ENCODE measurements at regions not wholly inside any gene's neighbourhood (a gene's known extent, or its start where the extent isn't known, plus 50 kb on each side); places are given as distances from the start of the nearest gene placed in this dataset.
"Not testable (repeated sequence)": the region's sequence is repeated elsewhere in the genome, so short reads cannot be mapped to it uniquely, and the experiment has no call there.

DNA sequence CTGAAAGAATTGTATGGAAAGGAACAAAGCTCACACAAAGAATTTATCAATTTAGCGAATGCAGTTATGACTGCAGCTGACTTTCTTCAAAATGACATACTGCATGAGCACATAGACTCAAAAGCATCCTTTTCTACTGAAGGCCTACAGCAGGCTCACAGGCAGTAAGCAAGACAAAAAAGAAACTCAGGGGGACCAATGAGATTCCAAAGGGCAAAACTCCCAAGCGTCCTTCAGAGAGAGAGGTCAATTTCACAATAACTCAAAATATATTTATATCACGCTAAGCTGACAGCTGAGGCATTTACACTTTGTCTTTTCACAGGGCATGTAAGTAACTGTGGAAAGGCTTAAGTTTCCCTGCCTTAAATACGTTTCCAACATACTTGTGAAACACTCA, 427.9 kb upstream of the RASGRP1 start:
- no peak for DNase-seq

- DNase-seq, result no peak
These were observed 428.3 kb upstream of the RASGRP1 start for GRCh38 chr15:38992930-38993329.

DNA sequence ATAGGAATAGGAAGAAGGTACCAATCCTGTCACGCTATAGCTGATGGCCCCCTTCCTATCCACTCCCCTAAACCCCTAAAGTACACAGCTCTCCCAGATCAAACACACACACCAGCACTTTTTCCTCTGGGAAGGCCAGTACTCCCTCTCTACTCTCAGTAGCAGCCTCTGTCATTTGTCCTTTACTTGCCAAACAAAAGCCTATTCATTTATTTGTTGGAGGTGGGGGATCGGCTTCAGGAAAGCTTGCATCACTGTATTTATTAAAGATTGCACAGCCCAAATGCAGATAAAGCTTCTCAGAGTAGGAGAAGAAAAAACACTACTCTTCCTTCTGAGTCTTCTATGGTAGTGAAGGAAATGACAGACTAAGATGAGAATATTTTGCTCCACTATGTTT, 429.7 kb upstream of the RASGRP1 start:
- no peak for DNase-seq

DNA sequence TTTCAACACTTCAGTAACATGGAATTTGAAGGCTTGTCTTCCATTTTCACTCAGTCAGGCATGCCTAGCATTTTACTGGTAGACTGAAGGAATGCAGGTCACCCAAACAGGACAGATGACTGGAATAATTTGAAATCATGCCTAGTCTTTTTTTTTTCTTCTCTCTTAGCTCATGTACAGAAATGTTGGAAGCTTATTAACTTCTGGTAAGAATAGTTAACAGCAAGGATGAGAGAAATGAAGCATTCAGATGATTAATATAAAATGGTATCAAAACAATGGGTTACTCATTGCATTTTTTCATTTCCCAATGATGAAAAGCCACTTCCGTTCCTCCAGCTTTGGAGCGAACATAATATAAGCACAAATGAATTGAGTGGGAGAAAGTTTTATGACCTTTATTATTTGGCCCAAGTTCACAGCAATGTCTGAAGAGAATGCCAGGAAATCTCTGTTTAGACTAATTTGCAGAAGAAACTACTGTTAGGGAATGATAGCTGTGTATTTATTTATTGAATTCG, 431.6 kb upstream of the RASGRP1 start:
- no peak for DNase-seq

- no peak for DNase-seq
These were observed 433.2 kb upstream of the RASGRP1 start for GRCh38 chr15:38997841-38998240.

DNA sequence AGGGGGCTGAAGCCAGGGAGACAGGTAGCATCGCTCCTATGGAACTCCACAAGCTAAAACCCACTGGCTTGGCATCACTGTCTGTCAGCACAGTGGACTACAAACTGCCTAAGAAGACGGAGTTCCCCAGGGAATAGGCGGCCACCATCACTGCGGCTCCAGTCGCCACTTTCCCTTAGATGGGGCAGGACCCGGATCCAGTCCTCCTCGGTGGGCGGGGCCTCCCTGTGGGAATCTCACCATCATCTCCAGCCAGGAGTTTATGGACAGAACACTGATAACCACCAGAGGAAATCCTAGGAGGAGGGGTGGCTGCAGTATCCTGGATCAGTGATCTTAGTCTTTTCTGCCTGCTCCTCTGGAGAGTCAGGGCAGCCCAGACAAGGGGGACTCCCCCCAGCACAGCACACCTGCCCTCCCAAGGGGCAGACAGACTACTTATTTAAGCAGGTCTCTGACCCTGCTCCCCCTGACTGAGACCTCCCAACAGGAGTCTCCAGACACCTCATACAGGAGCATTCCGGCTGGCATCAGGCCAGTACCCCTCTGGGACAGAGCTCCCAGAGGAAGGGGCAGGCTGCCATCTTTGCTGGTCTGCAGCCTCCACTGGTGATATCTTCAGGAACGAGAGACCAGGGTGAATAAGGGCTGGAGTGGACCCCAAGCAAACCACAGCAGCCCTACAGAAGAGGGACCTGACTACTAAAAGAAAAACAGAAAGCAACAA, 435.6 kb upstream of the RASGRP1 start:
- no peak for DNase-seq

- DNase-seq, result no peak
These were observed 445.1 kb upstream of the RASGRP1 start for GRCh38 chr15:39009740-39010139.

GRCh38 chr15:39011066-39011465, 446.5 kb upstream of the RASGRP1 start:
- not testable (repeated sequence) for DNase-seq

- no peak for DNase-seq
These were observed 448.6 kb upstream of the RASGRP1 start for GRCh38 chr15:39013262-39013661.

DNA sequence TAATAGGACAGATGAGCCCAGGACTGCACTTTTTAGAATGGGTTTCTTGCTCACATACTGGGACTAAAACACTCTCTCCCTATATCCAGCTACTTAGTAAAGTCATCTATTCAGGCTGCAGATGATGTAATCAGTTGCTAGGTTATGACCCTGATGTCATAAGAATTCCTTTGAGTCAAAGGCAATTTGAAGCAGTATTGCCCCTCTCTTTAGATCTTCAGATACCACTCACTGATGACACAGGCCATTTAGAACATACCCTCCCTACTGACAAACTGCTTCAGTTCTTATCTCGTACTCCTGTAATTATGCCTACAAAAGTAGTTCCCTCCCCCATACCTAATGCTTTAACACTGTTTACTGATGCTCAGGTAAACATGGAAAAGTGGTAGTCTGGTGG, 450.1 kb upstream of the RASGRP1 start:
- DNase-seq, result no peak

GRCh38 chr15:39016706-39017105, 452.1 kb upstream of the RASGRP1 start:
- no peak for DNase-seq

DNA sequence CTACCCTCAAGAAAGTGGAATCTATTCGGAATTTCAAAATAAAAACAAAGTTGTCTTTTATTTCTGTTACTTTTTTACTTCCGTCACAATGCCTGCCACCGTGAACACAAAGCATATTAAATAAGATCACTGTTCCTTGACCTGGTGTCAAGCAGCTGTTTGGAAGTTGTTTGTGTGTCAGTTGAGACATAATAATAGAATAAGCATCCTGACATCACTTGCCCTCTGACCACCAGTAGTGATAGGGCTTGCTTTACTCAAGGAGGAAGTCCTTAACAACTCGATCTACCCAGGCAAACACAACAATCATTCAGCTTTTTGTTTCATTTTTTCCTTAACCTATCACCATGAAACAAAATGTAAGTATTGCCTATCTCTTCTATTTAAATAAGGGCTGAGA, 454.4 kb upstream of the RASGRP1 start:
- no peak for DNase-seq

GRCh38 chr15:39021341-39021740, 456.7 kb upstream of the RASGRP1 start:
- no peak for DNase-seq

- no peak for DNase-seq
These were observed 458.1 kb upstream of the RASGRP1 start for GRCh38 chr15:39022532-39023305.

GRCh38 chr15:39025321-39025720, 460.7 kb upstream of the RASGRP1 start:
- no peak for DNase-seq

DNA sequence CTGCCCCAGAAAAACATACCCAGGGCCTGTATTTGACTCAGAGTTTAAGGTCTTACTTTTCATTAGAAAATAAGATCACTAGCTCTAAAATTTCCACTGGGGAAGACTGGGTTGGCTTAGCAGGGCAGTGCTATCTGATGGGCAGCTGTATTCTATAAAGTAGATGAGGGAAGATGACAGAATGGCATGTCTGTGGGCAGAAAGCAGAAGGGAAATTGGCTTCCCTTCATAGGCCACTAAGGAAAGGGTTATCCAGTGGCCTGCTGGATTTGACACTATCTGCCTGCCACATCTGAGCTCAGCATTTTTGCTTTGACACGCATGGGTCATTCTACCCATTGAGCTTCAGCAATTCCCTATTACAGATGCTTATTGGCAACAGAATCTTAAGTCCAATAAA, 461.3 kb upstream of the RASGRP1 start:
- no peak for DNase-seq

DNA sequence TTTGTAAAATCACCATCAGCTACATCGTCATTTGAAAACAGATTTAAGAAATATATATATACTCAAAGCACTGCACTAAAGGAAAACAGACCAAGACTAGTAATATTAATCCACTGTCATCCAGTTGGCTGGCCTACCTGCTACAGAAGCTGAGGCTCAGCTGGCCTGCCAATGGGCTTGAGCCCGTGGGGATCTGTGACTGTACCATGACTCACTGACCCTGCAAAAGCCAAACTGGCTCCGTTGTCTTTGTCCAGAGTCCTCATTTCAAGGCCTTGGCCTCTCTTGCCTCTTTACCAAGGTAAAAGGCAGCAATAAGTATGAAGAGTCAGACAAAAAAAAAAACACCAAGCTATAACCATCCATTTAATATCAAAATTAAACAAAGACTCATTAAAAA, 463.5 kb upstream of the RASGRP1 start:
- DNase-seq, result no peak

DNA sequence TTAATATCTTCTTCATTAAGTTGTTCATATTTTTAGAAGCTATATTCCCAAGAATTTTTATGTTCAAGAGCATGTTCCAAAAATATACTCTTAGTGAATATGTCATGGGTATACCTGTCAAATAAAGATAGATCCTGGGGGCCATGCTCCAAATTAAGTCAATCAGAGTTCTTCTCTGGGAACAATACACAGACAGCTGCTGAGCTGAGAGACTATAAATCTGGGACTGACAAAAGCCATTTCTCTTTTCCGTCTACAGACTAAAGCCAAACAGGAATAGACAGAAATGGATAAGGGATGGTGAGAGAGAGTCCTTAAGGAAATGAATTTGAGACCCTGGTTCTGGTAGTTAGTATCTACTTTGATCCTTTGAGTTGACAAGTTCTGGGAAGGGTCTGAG, 465.1 kb upstream of the RASGRP1 start:
- DNase-seq, result no peak

DNA sequence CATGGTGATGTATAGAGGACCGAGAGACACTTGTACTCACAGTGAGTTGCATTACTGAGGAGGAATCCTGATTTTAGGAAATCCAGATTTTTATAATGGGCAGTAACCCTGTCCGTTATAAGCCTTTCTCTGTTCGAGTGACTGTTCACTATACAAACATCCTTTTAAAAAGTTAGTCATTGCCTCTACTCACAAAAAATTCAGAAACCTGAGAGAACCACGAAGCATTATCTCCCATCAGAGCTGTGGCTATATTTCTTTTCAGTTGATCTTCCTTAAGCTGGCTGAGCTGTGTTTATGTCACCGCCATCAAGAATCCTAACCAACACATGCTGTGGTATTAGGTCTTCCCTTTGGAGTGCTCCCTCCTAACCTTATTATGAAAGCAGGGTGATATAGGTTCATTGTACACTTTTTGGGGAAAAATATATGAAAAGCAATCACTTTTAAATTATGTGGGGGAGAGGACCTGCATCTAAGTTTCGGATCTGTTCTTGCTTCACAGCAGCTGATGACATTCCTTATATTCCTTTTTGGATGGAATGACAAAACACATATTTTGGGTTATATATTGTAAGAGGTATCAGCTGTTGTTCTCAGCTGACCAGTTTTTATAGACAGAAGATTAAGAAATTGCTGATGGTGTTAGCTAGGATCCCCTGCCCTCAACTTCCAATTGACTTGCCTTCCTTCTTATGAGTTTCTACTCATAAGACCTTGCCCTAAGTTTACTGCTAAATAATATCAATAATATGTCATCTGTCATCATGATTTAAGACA, 465.9 kb upstream of the RASGRP1 start:
- no peak for DNase-seq

GRCh38 chr15:39031596-39031995, 467.0 kb upstream of the RASGRP1 start:
- no peak for DNase-seq

- DNase-seq, result no peak
These were observed 470.2 kb upstream of the RASGRP1 start for GRCh38 chr15:39034816-39035215.

- not testable (repeated sequence) for DNase-seq
These were observed 473.0 kb upstream of the RASGRP1 start for GRCh38 chr15:39037611-39038010.

DNA sequence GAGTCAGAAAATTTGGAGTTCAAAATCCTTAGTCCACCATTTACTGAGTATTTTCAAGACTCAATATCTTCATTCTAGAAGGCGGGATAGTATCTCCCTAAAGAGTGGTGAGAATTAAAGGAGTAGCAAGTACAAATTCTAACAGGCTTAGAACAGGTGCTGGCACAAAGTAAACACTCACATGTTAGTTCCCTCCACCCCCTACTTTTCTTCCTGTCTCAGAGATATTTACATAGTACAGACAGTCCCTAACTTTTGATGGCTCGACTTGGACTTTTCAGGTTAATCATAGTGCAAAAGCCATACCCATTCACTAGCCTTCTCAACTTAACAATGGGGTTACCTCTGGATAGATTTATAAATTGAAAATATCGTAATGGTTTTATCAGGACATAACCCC, 476.2 kb upstream of the RASGRP1 start:
- DNase-seq, result no peak
